Neutrophil (primary cell): ENCODE measurements at regions not wholly inside any gene's neighbourhood (a gene's known extent, or its start where the extent isn't known, plus 50 kb on each side); places are given as distances from the start of the nearest gene placed in this dataset.
"Not testable (repeated sequence)": the region's sequence is repeated elsewhere in the genome, so short reads cannot be mapped to it uniquely, and the experiment has no call there.

Source experiments
- H3K27ac ChIP-seq: fragments of 200-600 bp; sonication (generic); 2 replicates; pipeline ENCODE4 v1.5.1; 2016; ENCODE audit warnings: mild to moderate bottlenecking, moderate library complexity
- H3K27me3 ChIP-seq: fragments of 200-600 bp; sonication (generic); 2 replicates; pipeline ENCODE4 v1.6.0; 2016; ENCODE audit warnings: mild to moderate bottlenecking
- H3K36me3 ChIP-seq: fragments of 200-600 bp; sonication (generic); 2 replicates; pipeline ENCODE4 v1.5.1; 2017
- H3K4me1 ChIP-seq, 2 experiments: fragments of 200-600 bp in 1 of 2; sonication (generic) in 1 of 2; 1 replicate in 1 of 2; 2 replicates in 1 of 2; pipeline versions ENCODE4 v1.5.1 to v1.6.1; 2013 to 2016; ENCODE audit warnings: low read depth in 1 of 2, low read length in 1 of 2, mild to moderate bottlenecking in 1 of 2, moderate library complexity in 1 of 2; ENCODE audit not compliant: control insufficient read depth in 1 of 2, insufficient read depth in 1 of 2
- H3K4me3 ChIP-seq, 2 experiments: fragments of 200-600 bp in 1 of 2; sonication (generic) in 1 of 2; 1 replicate in 1 of 2; 2 replicates in 1 of 2; pipeline ENCODE4 v1.5.1; 2013 to 2016; ENCODE audit warnings: low read depth in 1 of 2, low read length in 1 of 2, mild to moderate bottlenecking in 1 of 2, moderate library complexity in 1 of 2
- H3K9me3 ChIP-seq: fragments of 200-600 bp; sonication (generic); 2 replicates; pipeline ENCODE4 v1.5.1; 2016
- TF ChIP-seq, protein P1 (sequence below): fragments of 200-600 bp; sonication (generic); IDR thresholded peaks from 2 replicates; pipeline ENCODE4 v1.5.1; 2016; ENCODE audit warnings: antibody characterized with exemption

DNA sequence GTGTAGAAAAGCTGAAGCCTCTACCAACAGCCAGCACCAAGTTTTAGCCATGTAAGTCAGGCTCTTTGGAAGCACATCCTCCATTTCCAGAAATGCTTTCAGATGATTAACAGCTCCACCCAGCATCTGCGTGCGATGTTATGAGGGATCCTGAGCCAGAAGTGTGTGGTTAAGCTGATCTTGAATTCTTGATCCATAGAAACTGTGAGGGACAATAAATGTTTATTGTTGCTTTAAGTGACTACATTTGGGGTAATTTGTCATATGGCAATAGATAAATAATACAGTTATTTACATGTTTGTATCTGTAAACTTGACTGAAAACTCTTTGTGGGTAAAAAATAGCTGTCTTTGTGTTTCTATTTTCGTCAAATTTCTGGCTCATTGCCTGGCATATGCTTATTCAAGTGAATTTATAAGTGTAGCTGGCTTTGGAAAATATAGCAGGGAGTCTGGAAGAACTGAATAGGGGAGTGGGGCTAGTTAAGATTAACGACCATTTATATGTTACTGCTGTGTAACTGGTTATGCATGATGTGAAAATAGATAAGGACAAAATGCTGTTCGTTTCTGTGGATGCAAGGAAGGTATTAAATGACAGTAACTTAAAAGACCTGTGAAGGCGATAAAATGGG lies 234.1 kb downstream of the LRRC70 start:
- Histone ChIP-seq H3K4me1 (no peaks in the 10 kb centered on the region), H3K9me3 (no peaks in the 10 kb centered on the region), H3K27me3 (no peaks in the 10 kb centered on the region), H3K4me3 (no peak overlapping the region), H3K36me3 (no peaks in the 10 kb centered on the region), H3K27ac (no peak overlapping the region)
- TF ChIP-seq, protein P1, sequence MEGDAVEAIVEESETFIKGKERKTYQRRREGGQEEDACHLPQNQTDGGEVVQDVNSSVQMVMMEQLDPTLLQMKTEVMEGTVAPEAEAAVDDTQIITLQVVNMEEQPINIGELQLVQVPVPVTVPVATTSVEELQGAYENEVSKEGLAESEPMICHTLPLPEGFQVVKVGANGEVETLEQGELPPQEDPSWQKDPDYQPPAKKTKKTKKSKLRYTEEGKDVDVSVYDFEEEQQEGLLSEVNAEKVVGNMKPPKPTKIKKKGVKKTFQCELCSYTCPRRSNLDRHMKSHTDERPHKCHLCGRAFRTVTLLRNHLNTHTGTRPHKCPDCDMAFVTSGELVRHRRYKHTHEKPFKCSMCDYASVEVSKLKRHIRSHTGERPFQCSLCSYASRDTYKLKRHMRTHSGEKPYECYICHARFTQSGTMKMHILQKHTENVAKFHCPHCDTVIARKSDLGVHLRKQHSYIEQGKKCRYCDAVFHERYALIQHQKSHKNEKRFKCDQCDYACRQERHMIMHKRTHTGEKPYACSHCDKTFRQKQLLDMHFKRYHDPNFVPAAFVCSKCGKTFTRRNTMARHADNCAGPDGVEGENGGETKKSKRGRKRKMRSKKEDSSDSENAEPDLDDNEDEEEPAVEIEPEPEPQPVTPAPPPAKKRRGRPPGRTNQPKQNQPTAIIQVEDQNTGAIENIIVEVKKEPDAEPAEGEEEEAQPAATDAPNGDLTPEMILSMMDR = no peak

DNA sequence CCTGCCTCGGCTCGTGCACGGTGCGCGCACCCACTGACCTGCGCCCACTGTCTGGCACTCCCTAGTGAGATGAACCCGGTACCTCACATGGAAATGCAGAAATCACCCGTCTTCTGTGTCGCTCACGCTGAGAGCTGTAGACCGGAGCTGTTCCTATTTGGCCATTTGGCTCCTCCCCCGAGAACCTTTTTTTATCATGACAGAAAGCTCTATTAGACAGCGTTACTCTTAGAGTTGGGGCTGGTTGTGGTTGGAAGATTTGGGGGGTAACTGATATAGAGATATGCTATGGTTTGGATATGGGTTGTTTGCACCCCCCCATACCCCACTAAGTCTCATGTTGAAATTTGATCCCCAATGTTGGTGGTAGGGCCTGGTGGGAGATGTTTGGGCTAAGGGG lies 226.2 kb downstream of the LRRC70 start:
- H3K36me3 ChIP-seq, H3K27ac ChIP-seq, H3K4me1 ChIP-seq, H3K4me3 ChIP-seq, H3K9me3 ChIP-seq, H3K27me3 ChIP-seq: not testable (repeated sequence)

DNA sequence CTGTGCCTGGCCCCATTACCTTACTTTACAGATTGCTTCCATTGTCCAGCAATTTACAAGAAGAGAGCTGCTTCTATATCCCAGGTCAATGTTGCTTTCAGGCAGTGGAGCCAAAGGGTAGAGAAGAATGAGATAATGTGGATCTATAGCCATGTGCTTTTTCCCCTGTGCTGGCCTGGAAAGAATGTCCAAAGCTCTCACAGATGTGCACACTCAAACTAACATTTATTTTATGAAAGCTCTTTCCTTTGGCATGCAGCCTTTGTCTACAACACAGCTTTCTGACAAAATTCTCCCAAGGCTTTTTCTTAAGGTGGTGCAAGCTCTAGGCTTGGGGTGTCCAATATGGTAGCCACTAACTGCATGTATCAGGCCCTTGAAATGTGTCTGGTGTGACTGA lies 217.3 kb downstream of the LRRC70 start:
- TF ChIP-seq, protein P1 = no peak
- Histone ChIP-seq H3K36me3 (no peaks in the 10 kb centered on the region), H3K4me3 (no peak overlapping the region), H3K27ac (no peak overlapping the region), H3K9me3 (no peaks in the 10 kb centered on the region), H3K4me1 (no peaks in the 10 kb centered on the region), H3K27me3 (no peaks in the 10 kb centered on the region)

DNA sequence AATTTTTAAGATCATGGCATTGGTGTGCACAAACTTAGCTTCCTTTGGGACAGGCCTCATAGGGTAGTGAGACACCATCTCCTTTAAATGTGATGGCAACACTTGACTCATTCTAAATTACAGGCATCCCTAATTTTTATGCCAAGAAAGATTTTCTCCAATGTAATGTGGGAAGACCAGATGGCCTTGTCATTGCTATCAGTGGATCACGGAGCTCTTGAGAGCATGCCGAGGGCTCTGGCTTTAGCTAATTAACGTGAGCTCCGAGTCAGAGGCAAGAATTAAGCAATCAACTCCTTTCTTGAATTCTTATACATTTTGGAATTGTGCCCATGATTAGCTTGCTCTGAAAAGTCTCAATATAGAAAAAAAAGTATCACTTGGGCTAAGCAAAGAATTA lies 215.8 kb downstream of the LRRC70 start:
- Histone ChIP-seq H3K36me3 (no peaks in the 10 kb centered on the region), H3K27ac (no peak overlapping the region), H3K27me3 (no peaks in the 10 kb centered on the region), H3K4me3 (no peak overlapping the region), H3K4me1 (no peaks in the 10 kb centered on the region), H3K9me3 (no peaks in the 10 kb centered on the region)
- TF ChIP-seq, protein P1 = no peak

DNA sequence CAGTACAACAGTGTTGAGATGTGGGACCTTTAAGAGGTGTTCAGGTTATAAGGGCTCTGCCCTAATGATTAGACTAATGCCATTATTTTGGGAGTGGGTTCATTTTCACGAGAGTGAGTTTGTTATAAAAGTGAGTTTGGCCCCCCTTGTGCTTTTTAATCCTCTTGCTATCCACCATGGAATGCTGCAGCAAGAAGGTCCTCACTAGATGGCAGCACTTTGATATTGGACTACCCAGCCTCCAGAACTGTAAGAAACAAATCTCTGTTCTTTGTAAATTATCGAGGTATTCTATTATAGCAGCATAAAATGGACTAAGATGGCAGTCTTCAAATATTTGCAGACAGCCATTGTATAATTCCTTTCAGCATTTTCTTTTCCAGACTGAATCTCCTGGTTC lies 212.4 kb downstream of the LRRC70 start:
- TF ChIP-seq, protein P1 = no peak
- no peak overlapping the region for H3K27ac ChIP-seq
- peaks cover 4% of the 10 kb centered on the region for H3K27me3 ChIP-seq
- no peaks in the 10 kb centered on the region for H3K4me1 ChIP-seq
- no peaks in the 10 kb centered on the region for H3K9me3 ChIP-seq
- H3K4me3 ChIP-seq = no peak overlapping the region
- no peaks in the 10 kb centered on the region for H3K36me3 ChIP-seq

DNA sequence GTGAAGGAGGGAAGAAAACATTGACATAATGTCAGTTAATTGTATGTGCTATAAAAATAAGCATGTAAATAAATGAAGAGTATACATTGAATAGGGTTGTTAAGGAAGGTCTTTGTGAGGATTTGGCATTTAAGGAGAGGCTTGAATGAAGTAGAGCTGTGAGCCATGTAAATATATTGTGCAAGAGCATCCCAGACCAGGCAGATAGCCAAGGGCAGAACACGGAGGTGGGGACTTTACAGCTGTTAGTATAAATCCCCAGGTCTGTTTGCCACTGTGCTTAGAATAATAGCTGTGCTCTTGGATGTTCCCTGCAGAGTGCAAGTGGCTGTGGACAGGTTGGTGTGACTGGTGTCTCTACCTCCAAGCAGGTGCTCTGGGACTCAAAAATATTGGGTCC lies 211.7 kb downstream of the LRRC70 start:
- peaks cover 4% of the 10 kb centered on the region for H3K27me3 ChIP-seq
- no peak overlapping the region for H3K27ac ChIP-seq
- H3K9me3 ChIP-seq = no peaks in the 10 kb centered on the region
- no peak overlapping the region for H3K4me3 ChIP-seq
- TF ChIP-seq, protein P1 = no peak
- no peaks in the 10 kb centered on the region for H3K36me3 ChIP-seq
- no peaks in the 10 kb centered on the region for H3K4me1 ChIP-seq
